GM12878 (cell line): ENCODE measurements at regions not wholly inside any gene's neighbourhood (a gene's known extent, or its start where the extent isn't known, plus 50 kb on each side); places are given as distances from the start of the nearest gene placed in this dataset.

Experiments
- ATAC-seq: fragments of 200-7000 bp; cut with Tn5 transposase; 3 replicates; pipeline ENCODE4 v1.9.1; 2020; ENCODE audit warnings: mild to moderate bottlenecking, moderate library complexity
- BruUV-seq: library from RNA; stranded (reverse); fragments of 400-500 nt; replicated peaks from 2 replicates; lab custom pipeline; 2021; lab: Mats Ljungman, UMichigan
- CTCF ChIA-PET: fragments of 300-600 bp; sonication (Branson Sonifier 250); formaldehyde crosslinking; extraction: SDS; loops from one replicate; lab custom pipeline; 2021; ENCODE audit warnings: inconsistent platforms; lab: Yijun Ruan, JAX
- POLR2A ChIA-PET: fragments of 350-600 bp; formaldehyde crosslinking; extraction: SDS; loops from one replicate; lab custom pipeline; 2021; ENCODE audit warnings: inconsistent platforms; lab: Charles Lee
- RAD21 ChIA-PET: fragments of 300-600 bp; sonication (Branson Sonifier 250); formaldehyde crosslinking; loops from one replicate; lab custom pipeline; 2023; ENCODE audit warnings: antibody characterized with exemption; ENCODE audit not compliant: unreplicated experiment; lab: Charles Lee
- SMC1A ChIA-PET: fragments of 300-600 bp; sonication (Branson Sonifier 250); formaldehyde crosslinking; loops from one replicate; lab custom pipeline; 2023; ENCODE audit not compliant: unreplicated experiment, uncharacterized antibody; lab: Charles Lee
- DNase-seq: peaks from one replicate; pipeline ENCODE4 v3.0.0-alpha.2; 2011; ENCODE audit warnings: low read depth, low spot score
- FAIRE-seq: peaks from 3 replicates; lab custom pipeline; 2011; peaks lifted over from hg19 to GRCh38; lab: Jason Lieb, UNC
- H2AFZ ChIP-seq: 2 replicates; pipeline ENCODE4 v1.6.0; 2011; ENCODE audit warnings: low read depth, low read length, control low read depth; ENCODE audit not compliant: control insufficient read depth
- H3K27ac ChIP-seq: 2 replicates; pipeline ENCODE4 v1.5.1; 2011; ENCODE audit warnings: control low read depth; ENCODE audit not compliant: control insufficient read depth, insufficient read depth
- H3K27me3 ChIP-seq, 2 experiments: replicated peaks in 1 of 2; 2 replicates each; pipeline versions ENCODE4 v1.6.0 to v1.6.1; 2011; ENCODE audit warnings: low read length in 1 of 2; ENCODE audit not compliant: control insufficient read depth in 2 of 2, insufficient read depth in 2 of 2
- H3K36me3 ChIP-seq, 2 experiments: 2 replicates each; pipeline ENCODE4 v1.5.1; 2011; ENCODE audit warnings: low read length in 1 of 2; ENCODE audit not compliant: control insufficient read depth in 2 of 2, insufficient read depth in 2 of 2
- H3K4me1 ChIP-seq: 2 replicates; pipeline ENCODE4 v1.6.1; 2011; ENCODE audit warnings: mild to moderate bottlenecking, low read length, moderate library complexity, mixed read lengths; ENCODE audit not compliant: control insufficient read depth, insufficient read depth
- H3K4me2 ChIP-seq: 2 replicates; pipeline ENCODE4 v1.6.0; 2011; ENCODE audit warnings: control low read depth; ENCODE audit not compliant: control insufficient read depth, insufficient read depth
- H3K4me3 ChIP-seq: fragments of 200-600 bp; sonication (generic); 2 replicates; pipeline ENCODE4 v1.5.1; 2016
- H3K79me2 ChIP-seq: 2 replicates; pipeline ENCODE4 v1.6.0; 2011; ENCODE audit warnings: low read length; ENCODE audit not compliant: control insufficient read depth, insufficient read depth
- H3K9ac ChIP-seq: 2 replicates; pipeline ENCODE4 v1.8.0; 2011; ENCODE audit warnings: low read length, control low read depth, mixed read lengths; ENCODE audit not compliant: control insufficient read depth, insufficient read depth
- H3K9me3 ChIP-seq: replicated peaks from 3 replicates; pipeline ENCODE4 v1.5.1; 2011; ENCODE audit warnings: mild to moderate bottlenecking, low read length; ENCODE audit not compliant: control insufficient read depth, insufficient read depth
- H4K20me1 ChIP-seq: 2 replicates; pipeline ENCODE4 v1.6.0; 2011; ENCODE audit not compliant: control insufficient read depth, insufficient read depth
- BHLHE40 ChIP-seq, 2 experiments: fragments of 450-650 bp in 1 of 2; IDR thresholded peaks; 2 replicates each; pipeline ENCODE4 v1.6.1; 2011 to 2017; ENCODE audit warnings: low read depth in 2 of 2, borderline replicate concordance in 1 of 2, improper control_type of control experiment in 1 of 2, low read length in 1 of 2, mild to moderate bottlenecking in 1 of 2
- BMI1 ChIP-seq: fragments of 450-650 bp; IDR thresholded peaks from 2 replicates; pipeline ENCODE4 v1.6.1; 2016; ENCODE audit warnings: mild to moderate bottlenecking, moderate library complexity, borderline replicate concordance
- ETV6 ChIP-seq, 2 experiments: fragments of 450-650 bp in 1 of 2; IDR thresholded peaks in 1 of 2; conservative IDR thresholded peaks in 1 of 2; 2 replicates each; pipeline ENCODE4 v1.6.1; 2014; ENCODE audit warnings: antibody characterized with exemption in 1 of 2, borderline replicate concordance in 1 of 2, low read depth in 1 of 2, mild to moderate bottlenecking in 1 of 2, moderate library complexity in 1 of 2
- HCFC1 ChIP-seq: fragments of 150-350 bp; IDR thresholded peaks from 2 replicates; pipeline ENCODE4 v1.6.1; 2014; ENCODE audit warnings: low read length
- PML ChIP-seq: IDR thresholded peaks from 2 replicates; pipeline ENCODE4 v1.6.1; 2012; ENCODE audit warnings: low read length, inconsistent platforms
- RCOR1 ChIP-seq: conservative IDR thresholded peaks from 2 replicates; pipeline ENCODE4 v1.6.1; 2012; ENCODE audit warnings: low read depth, low read length, improper control_type of control experiment
- RELB ChIP-seq: fragments of 450-650 bp; IDR thresholded peaks from 2 replicates; pipeline ENCODE4 v1.6.1; 2017; ENCODE audit warnings: low read depth, mild to moderate bottlenecking, moderate library complexity
- STAT1 ChIP-seq: fragments of 450-650 bp; conservative IDR thresholded peaks from 2 replicates; pipeline ENCODE4 v1.6.1; 2014; ENCODE audit warnings: antibody characterized with exemption, mild to moderate bottlenecking
- SUZ12 ChIP-seq: fragments of 200-600 bp; sonication (generic); IDR thresholded peaks from one replicate; pipeline ENCODE4 v1.6.1; 2018; ENCODE audit warnings: antibody characterized with exemption, mild to moderate bottlenecking; ENCODE audit not compliant: unreplicated experiment
- TARDBP ChIP-seq: IDR thresholded peaks from 2 replicates; pipeline ENCODE4 v1.6.1; 2016; ENCODE audit warnings: borderline replicate concordance
- WGBS: methylation state at CpG from one replicate; pipeline ENCODE4 v1.1.6; 2016; ENCODE audit warnings: low lambda C conversion rate; ENCODE audit not compliant: insufficient replicate concordance, insufficient coverage; ENCODE audit errors: missing lambda C conversion rate; 5-methylcytosine and 5-hydroxymethylcytosine counted together
- in situ Hi-C: fragments of 300-500 bp; cut with MboI; formaldehyde crosslinking; loops from 9 replicates; pipeline ENCODE4 v1.14.3; 2018; ENCODE audit warnings: mixed read lengths
- intact Hi-C: fragments of 100-400 bp; cut with micrococcal nuclease; formaldehyde crosslinking; loops from one replicate; pipeline ENCODE4 v1.14.2; 2022; ENCODE audit not compliant: unreplicated experiment
- TF ChIP-seq, protein P1 (sequence below): IDR thresholded peaks from 2 replicates; pipeline ENCODE4 v1.6.1; 2011; ENCODE audit warnings: borderline replicate concordance, low read depth, mild to moderate bottlenecking, moderate library complexity, mixed read lengths, low read length; ENCODE audit not compliant: insufficient read depth; ENCODE audit errors: extremely low read length

- CTCF ChIA-PET, result interaction anchor here (1.4 kb wide), 1 partner anchor 11 kb away, joined by 4 read pairs; no protein-coding TSS in a partner anchor
- no peaks in the 10 kb centered on the region for H3K79me2 ChIP-seq
- no peaks in the 10 kb centered on the region for H3K4me1 ChIP-seq
- H3K9me3 ChIP-seq, result no peaks in the 10 kb centered on the region
- TF ChIP-seq HCFC1 (no peak), BMI1 (no peak), RELB (no peak), SUZ12 (no peak), BHLHE40 (IDR thresholded peaks at IDR 0.05; ENCODE audit: borderline replicate concordance in 1 of 2, low read depth in 2 of 2, low read length in 1 of 2) (no peak), TARDBP (no peak), PML (no peak), STAT1 (no peak), RCOR1 (no peak), ETV6 (conservative IDR thresholded peaks at IDR 0.05 in 1 of 2, IDR thresholded peaks at IDR 0.05 in 1 of 2; ENCODE audit: borderline replicate concordance in 1 of 2, low read depth in 1 of 2) (no peak)
- TF ChIP-seq, protein P1, sequence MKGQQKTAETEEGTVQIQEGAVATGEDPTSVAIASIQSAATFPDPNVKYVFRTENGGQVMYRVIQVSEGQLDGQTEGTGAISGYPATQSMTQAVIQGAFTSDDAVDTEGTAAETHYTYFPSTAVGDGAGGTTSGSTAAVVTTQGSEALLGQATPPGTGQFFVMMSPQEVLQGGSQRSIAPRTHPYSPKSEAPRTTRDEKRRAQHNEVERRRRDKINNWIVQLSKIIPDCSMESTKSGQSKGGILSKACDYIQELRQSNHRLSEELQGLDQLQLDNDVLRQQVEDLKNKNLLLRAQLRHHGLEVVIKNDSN, result no peak
- TF ChIP-seq, all 136 proteins: peak for 0
- no peak overlapping the region for H3K27ac ChIP-seq
- ATAC-seq, result no peak
- DNase-seq, result no peak
- H3K9ac ChIP-seq, result no peak overlapping the region
- H3K27me3 ChIP-seq, result no peaks in the 10 kb centered on the region; a peak in 1 of 4 replicates
- no peak overlapping the region for H2AFZ ChIP-seq
- H4K20me1 ChIP-seq, result no peaks in the 10 kb centered on the region
- in situ Hi-C loops (no loop called here), intact Hi-C loops (no loop called here)
- no peak overlapping the region for H3K4me3 ChIP-seq
- no TSS peak for BruUV-seq
- H3K36me3 ChIP-seq, result no peaks in the 10 kb centered on the region
- FAIRE-seq, result no peak
- ChIA-PET RAD21 (no interaction called here), POLR2A (no interaction called here), SMC1A (interaction anchor here (0.9 kb wide), 1 partner anchor 14 kb away, joined by 3 read pairs; no protein-coding TSS in a partner anchor)
- 13% methylated on average over 4 of the region's 4 CpGs for WGBS
- no peak overlapping the region for H3K4me2 ChIP-seq
Observed at GRCh38 chr7:25834050-25834449, 317.9 kb upstream of the NFE2L3 start.
